ENCODE measurements at regions not wholly inside any gene's neighbourhood (a gene's known extent, or its start where the extent isn't known, plus 50 kb on each side); places are given as distances from the start of the nearest gene placed in this dataset.

- Histone ChIP-seq H3K36me3 (no peaks in the 10 kb centered on the region), H3K27me3 (no peaks in the 10 kb centered on the region), H3K4me1 (no peaks in the 10 kb centered on the region), H3K4me3 (replicated peaks in 1 of 3) (no peak overlapping the region), H3K9me3 (no peaks in the 10 kb centered on the region), H3K27ac (no peak overlapping the region)
- intact Hi-C loops (cut with DNase I) = no loop called here
- WGBS, 2 donors = 79 to 80% methylated on average over 2 of the region's 2 CpGs
- TF ChIP-seq, protein P1, sequence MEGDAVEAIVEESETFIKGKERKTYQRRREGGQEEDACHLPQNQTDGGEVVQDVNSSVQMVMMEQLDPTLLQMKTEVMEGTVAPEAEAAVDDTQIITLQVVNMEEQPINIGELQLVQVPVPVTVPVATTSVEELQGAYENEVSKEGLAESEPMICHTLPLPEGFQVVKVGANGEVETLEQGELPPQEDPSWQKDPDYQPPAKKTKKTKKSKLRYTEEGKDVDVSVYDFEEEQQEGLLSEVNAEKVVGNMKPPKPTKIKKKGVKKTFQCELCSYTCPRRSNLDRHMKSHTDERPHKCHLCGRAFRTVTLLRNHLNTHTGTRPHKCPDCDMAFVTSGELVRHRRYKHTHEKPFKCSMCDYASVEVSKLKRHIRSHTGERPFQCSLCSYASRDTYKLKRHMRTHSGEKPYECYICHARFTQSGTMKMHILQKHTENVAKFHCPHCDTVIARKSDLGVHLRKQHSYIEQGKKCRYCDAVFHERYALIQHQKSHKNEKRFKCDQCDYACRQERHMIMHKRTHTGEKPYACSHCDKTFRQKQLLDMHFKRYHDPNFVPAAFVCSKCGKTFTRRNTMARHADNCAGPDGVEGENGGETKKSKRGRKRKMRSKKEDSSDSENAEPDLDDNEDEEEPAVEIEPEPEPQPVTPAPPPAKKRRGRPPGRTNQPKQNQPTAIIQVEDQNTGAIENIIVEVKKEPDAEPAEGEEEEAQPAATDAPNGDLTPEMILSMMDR (IDR thresholded peaks at IDR 0.05) = no peak
- no peak for TF ChIP-seq POLR2A (IDR thresholded peaks at IDR 0.05)
- DNase-seq = no peak
These were observed 245.0 kb upstream of the CPHXL start for GRCh38 chr16:75971334-75971733.

GRCh38 chr16:75983296-75983695 is 257.0 kb upstream of the CPHXL start:
- intact Hi-C loops (cut with DNase I) = no loop called here
- DNase-seq = no peak
- H3K36me3 ChIP-seq = no peaks in the 10 kb centered on the region

DNA sequence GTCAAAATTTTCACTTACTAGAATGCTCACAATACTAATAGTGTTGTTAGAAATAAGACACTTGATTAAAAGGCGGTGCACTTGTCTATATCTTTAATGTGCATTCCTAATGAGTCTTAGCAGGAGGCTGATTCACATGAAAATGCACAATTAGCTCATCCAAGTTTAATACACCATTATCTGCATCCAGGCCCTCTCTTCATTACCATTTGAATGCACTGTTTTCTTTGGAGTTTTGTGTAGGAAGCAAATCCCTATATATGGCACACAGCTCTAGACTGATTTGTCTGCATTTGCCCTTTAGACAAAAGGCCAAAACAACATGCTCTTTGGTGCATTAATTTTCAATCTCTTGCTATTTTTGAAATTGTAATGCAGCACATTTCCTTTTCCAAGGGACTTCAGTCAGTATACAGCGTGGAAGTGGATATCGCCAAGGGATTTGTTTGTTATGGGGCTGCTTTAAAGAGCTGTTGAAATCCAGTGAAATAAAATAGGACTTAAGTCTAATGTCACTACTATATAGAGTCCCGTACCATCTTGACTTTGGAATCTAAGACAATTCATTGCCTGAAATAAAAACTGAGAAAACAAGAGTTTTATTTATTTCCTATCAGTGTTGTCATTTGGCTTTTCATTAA is 257.6 kb upstream of the CPHXL start:
- Histone ChIP-seq H3K27me3 (no peaks in the 10 kb centered on the region), H3K9me3 (no peaks in the 10 kb centered on the region), H3K36me3 (no peaks in the 10 kb centered on the region), H3K27ac (no peak overlapping the region), H3K4me3 (replicated peaks in 1 of 3) (no peak overlapping the region), H3K4me1 (no peaks in the 10 kb centered on the region)
- 58 to 66% methylated on average over 4 of the region's 4 CpGs for WGBS, 2 donors
- TF ChIP-seq POLR2A (IDR thresholded peaks at IDR 0.05) = no peak
- TF ChIP-seq, protein P1 (IDR thresholded peaks at IDR 0.05) = no peak
- intact Hi-C loops (cut with DNase I) = no loop called here
- no peak for DNase-seq

More at GRCh38 chr16:75983296-75983695, 257.0 kb upstream of the CPHXL start:
- H3K9me3 ChIP-seq = no peaks in the 10 kb centered on the region
- no peak for TF ChIP-seq POLR2A (IDR thresholded peaks at IDR 0.05)
- TF ChIP-seq, protein P1 (IDR thresholded peaks at IDR 0.05) = no peak
- H3K4me1 ChIP-seq = no peaks in the 10 kb centered on the region
- no peak overlapping the region for H3K27ac ChIP-seq
- H3K27me3 ChIP-seq = no peaks in the 10 kb centered on the region
- H3K4me3 ChIP-seq (replicated peaks in 1 of 3) = no peak overlapping the region

DNA sequence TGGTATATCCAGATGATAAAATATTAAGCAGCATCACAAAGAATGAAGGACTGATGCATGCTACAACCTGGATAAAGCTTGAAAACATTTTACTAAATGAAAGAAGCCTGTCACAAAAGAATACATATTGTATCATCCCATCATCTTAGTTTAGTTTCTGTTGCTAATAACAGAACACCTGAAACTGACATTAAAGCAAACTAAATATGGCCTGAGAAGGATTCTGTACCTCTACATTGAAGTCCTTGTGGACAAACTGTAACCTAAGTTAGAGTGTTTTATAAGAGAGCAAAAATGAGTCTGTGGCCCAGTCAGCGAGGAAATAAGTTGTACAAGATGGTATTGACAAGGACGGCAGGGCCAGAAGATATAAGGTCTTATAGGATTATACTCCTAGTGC is 261.0 kb upstream of the CPHXL start:
- DNase-seq = no peak
- intact Hi-C loops (cut with DNase I) = no loop called here
- Histone ChIP-seq H3K27ac (no peak overlapping the region), H3K27me3 (no peaks in the 10 kb centered on the region), H3K4me3 (replicated peaks in 1 of 3) (no peak overlapping the region), H3K9me3 (no peaks in the 10 kb centered on the region), H3K36me3 (no peaks in the 10 kb centered on the region), H3K4me1 (no peaks in the 10 kb centered on the region)
- 88 to 90% methylated on average over 2 of the region's 2 CpGs for WGBS, 2 donors
- TF ChIP-seq, protein P1 (IDR thresholded peaks at IDR 0.05) = no peak
- no peak for TF ChIP-seq POLR2A (IDR thresholded peaks at IDR 0.05)

DNA sequence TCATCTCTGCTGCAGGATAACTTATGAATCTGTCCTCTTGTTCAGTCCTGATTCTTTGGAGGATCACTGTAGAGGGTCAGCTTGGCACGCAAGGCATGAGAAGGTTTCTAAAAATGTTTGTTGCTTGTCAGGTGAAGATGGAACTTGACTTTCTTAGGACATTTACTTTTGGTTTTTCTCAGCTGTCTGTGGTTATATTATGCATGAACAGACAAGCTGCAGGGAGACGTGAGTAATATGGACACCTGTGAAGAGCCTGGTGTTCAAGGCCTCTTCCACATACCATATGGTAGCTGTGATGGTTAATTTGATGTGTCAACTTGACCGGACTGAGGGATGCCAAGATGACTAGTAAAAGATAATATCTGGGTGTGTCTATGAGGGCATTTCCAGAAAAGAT is 270.2 kb upstream of the CPHXL start:
- DNase-seq = no peak
- 83 to 87% methylated on average over 3 of the region's 3 CpGs for WGBS, 2 donors
- Histone ChIP-seq H3K9me3 (no peaks in the 10 kb centered on the region), H3K27ac (no peak overlapping the region), H3K27me3 (no peaks in the 10 kb centered on the region), H3K4me3 (replicated peaks in 1 of 3) (no peak overlapping the region), H3K36me3 (no peaks in the 10 kb centered on the region), H3K4me1 (no peaks in the 10 kb centered on the region)
- intact Hi-C loops (cut with DNase I) = no loop called here
- no peak for TF ChIP-seq POLR2A (IDR thresholded peaks at IDR 0.05)
- TF ChIP-seq, protein P1 (IDR thresholded peaks at IDR 0.05) = no peak
